ENCODE measurements at regions not wholly inside any gene's neighbourhood (a gene's known extent, or its start where the extent isn't known, plus 50 kb on each side); places are given as distances from the start of the nearest gene placed in this dataset.

DNA sequence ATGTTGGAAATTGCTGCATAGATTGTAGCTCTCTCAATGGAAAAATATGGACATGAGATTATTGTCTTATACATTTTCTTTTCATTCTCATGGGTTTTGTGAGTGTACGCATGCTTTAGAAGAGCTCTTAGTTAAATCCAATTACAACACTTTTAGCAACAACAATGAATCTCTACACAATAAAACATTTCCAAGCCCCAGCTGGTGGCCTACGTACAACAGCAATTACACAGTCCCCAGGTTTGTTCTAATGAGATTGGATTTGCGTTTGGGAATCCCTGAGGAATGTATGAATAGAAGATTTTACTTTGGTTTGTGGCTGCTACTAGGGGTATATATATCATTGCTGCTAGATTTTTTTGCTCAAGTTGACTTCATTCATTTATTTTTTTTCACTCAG, 98.6 kb downstream of the FHDC1 start:
- no peak for DNase-seq (ENCODE audit: low read depth)

DNA sequence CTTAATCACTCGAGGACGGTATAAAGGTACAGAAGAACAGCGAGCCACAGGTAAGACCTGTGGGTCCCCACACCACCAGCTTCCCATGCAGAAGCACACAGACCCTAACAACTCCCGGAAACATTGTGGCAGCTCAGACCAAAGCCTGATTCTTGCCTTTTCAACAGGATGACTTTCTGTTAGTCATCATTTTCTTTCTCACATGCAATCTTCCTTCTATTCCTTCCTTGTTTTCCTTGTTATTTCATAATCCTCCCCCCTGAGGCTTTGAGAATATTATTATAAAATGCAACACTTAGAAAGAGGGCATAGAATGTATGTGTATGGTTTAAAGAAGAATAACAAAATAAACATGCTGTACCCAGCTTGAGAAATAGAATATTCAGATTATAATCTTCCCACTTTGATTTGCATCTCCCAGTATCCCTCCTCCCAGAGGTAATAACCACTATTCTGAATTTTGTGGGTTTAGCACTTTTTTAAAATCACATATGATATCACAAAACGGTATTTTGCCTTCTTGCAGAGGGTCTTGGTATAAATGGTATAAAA, 100.9 kb downstream of the FHDC1 start:
- no peak for DNase-seq (ENCODE audit: low read depth)

DNA sequence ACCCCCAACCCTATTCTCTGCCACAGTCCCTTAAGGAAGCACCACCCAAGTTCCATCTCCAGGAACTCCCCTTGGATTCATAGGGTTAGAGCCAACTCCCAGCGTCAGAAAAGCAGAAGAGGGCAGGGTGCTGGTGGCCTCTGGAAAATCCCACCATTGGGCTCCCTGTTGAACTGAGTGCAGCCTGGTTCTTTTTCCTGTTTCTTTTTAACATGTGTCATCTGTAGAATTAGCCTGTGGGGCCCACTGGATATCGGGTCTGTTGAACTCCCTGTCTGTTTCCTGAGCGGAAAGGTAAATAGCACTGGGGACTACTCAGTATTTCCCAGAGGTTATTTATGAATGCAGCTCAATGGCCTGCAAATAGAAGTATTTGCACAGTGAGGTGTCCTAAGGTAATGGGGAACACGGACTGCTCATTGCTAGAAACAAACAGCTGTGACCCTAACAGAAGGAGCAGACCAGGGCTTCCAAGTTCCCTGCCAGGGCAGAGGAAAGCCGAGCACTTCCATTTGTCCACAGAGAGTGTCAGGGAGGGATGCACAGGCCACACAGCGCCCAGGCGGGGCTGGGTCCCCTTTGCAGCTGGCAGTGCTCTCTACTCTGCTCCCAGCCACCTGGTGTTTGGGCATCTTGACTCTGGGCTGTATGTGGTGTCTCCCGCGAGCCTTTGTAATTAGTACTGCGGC, 102.6 kb downstream of the FHDC1 start:
- no peak for DNase-seq (ENCODE audit: low read depth)

- DNase-seq (ENCODE audit: low read depth): no peak
Observed at GRCh38 chr4:153039542-153040185, 103.5 kb downstream of the FHDC1 start.

DNA sequence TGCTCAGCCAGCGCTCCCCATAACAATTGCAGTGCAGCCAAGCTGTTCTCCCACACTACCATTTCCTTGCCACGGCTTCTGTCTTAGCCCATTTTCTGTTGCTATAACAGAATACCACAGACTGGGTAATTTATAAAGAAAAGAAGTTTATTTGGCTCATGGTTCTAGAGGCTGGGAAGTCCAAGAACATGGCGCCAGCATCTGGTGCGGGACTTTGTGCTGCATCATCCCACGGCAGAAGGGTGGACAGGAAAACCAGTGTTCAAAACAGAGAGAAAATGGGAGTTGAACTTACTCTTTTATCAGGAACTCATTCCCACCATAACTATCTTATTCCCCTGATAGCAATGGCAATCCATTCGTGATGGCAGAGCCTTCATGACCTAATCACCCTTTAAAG, 104.6 kb downstream of the FHDC1 start:
- no peak for DNase-seq (ENCODE audit: low read depth)

- DNase-seq (ENCODE audit: low read depth): no peak
Observed at GRCh38 chr4:153044036-153044435, 107.9 kb downstream of the FHDC1 start.

DNA sequence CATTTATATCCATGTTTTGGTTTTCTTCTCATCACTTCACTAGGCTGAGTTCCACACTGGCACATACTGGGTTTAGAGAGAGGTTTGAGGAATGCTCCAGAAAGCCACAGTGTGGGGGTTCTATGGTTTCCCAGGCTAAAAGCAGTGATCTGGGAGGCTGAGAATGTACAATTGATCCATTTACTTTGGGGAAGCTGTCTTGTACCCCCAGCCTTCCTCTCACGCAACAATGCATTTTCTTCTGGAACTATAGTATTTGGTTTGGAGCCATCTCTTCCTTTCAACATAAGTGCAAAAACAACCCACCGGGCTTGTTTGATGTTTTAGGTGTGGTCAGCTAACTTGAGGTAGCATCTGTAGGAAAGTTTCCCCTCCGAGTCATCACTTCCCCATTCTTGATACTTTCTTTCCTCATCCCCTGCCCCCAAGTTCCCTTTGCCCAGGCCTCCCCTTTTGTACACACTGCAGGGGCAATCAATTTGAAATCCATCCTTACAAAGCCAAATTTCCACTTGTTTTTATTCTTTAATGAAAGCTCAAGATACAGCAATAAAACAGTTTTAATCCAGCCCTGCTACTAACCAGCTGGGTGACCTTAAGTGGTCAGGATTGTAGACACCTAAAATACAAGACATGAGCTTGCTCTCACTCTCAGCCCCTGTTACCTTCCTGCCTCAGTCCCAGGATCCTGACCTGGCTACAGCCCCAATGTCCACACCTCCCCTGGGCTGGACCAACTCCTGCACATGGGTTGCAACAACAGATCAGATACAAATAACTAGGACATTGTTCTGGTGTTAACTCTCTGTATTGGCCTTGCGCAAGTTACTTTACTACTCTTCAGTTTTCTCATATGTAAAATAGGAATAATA, 109.2 kb downstream of the FHDC1 start:
- DNase-seq (ENCODE audit: low read depth): no peak

DNA sequence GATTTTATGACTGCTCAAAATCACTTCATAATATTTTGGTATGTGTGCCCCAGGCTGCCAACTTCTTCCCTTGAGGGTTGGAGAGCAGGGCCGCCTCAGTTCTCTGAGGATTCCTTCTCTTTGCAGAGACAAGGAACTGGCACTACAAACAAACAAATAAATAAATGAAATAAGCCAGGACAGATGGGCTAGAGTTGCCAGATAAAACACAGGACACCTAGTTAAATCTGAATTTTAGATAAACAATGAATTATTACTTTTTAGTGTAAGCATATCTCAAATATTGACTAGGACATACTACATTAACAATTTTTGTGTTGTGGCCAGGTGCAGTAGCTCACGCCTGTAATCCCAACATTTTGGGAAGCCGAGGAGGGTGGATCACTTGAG, 122.5 kb downstream of the FHDC1 start:
- no peak for DNase-seq (ENCODE audit: low read depth)

DNA sequence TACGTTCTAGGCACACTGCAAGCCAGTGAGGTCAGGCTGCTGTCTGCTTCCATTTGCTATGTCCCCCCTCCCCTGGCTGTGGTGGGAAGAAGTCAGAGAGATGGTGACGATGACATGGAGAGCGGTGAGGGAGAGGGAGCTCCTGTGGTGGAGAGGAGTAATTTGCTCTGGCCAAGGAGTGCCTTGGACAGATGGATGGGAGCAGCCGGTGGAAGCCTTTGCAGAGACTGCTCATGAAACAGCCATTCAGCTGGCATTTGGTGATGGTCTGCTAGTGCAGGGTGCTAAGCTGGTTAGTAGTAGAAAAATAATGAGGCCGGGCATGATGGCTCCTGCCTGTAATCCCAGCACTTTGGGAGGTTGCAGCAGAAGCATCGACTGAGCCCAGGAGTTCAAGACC, 124.1 kb downstream of the FHDC1 start:
- DNase-seq (ENCODE audit: low read depth): no peak

GRCh38 chr4:153061971-153062370, 125.8 kb downstream of the FHDC1 start:
- no peak for DNase-seq (ENCODE audit: low read depth)

GRCh38 chr4:153062652-153063168, 126.6 kb downstream of the FHDC1 start:
- no peak for DNase-seq (ENCODE audit: low read depth)

DNA sequence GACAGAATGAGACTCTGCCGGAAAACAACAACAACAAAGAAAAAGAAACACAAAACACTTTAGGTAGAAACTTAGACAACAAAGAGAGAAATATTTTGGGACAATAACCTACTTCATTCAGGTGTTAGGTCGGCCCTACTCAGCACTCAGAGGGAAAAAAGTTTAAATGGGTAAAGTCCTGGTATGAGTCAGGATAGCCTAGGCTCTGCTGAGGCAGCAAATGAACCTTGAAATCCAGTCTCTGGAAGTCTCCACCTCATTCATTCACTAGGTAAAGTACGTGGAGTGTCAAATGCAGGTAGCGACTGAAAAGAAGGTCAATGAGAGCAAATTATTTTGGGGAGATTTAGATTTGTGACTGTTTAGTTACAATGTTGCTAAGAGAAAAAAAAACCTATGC, 127.4 kb downstream of the FHDC1 start:
- no peak for DNase-seq (ENCODE audit: low read depth)

- no peak for DNase-seq (ENCODE audit: low read depth)
Observed at GRCh38 chr4:153064571-153064970, 128.4 kb downstream of the FHDC1 start.

DNA sequence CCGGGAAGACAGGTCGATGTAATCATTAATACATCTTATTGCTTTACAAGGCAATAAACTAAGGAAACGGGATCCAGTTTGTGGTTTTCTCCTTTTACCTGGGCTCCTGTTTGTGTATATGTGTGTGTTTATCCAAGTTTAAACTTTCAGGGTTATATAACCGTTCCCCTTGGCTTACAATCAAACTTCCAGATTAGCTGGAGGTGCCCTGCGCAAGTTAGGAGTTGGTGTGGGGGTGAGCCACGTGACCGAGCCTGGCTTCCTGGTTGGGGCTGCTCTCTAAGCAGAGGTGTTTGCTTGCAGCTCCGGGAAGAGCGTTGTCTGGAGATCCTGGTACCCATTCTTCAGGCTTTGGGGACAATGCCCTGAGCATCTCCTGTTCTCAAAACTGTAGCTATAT, 129.2 kb downstream of the FHDC1 start:
- no peak for DNase-seq (ENCODE audit: low read depth)

DNA sequence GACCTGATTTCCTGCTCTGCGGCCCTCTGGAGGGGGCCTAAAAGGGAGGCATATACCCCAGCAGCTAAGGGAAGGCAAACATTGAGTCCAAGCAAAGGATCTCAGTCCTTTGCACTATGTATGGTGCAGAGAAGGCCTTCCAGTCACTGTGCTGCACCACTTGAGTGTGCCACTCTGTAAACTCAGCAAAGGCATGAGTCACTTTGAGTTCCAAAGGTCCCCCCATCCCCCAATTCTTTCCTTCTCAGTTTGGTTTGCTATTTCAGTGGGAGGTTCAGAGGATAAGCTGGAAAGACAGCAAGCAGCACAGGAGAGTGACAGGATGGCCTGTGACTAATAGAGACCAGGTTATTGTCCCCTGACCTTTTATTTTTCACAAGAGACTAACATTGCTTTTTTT, 131.3 kb downstream of the FHDC1 start:
- no peak for DNase-seq (ENCODE audit: low read depth)

DNA sequence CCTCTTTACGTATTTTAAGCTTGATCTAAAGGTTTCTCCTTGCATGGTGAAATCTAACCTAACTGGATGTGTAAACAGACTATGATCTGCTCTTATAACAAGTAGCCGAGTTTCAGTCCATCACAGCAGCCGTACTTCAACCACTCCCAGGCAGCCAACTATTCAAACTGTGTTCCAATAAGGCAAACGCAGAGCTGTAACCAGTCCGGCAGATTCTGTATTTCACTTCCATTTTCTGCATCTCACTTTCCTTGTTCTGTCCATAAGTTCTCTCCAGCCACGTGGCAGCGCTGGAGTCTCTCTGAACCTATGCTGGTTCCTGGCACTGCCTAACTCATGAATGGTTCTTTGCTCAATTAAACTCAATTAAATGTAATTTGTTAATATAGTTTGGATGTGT, 132.6 kb downstream of the FHDC1 start:
- DNase-seq (ENCODE audit: low read depth): no peak

- DNase-seq (ENCODE audit: low read depth): no peak
Observed at GRCh38 chr4:153071958-153072598, 132.2 kb upstream of the TRIM2 start.

- no peak for DNase-seq (ENCODE audit: low read depth)
Observed at GRCh38 chr4:153072661-153073060, 131.6 kb upstream of the TRIM2 start.

DNA sequence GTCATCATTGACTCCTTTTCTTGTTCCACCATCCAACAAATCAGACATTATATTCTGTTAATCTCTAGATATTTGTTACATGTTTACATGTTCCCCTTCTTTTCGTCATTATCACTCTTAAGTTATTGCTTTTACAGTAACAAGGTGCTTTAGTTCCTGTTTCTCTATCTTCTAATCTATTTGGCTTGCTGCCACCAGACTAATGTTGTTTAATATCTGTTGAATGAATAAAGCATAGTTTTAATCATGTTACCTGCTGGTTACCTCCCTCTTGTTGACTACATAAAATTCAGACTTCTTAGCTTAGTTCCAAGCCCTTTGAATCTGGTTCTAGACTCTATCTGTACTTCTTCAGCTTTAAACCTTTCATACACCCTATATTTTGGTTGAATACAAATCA, 129.8 kb upstream of the TRIM2 start:
- no peak for DNase-seq (ENCODE audit: low read depth)

GRCh38 chr4:153074936-153075630, 129.2 kb upstream of the TRIM2 start:
- DNase-seq (ENCODE audit: low read depth): no peak

- no peak for DNase-seq (ENCODE audit: low read depth)
Observed at GRCh38 chr4:153075836-153076518, 128.3 kb upstream of the TRIM2 start.
